C4-2B (cell line): ENCODE measurements at regions not wholly inside any gene's neighbourhood (a gene's known extent, or its start where the extent isn't known, plus 50 kb on each side); places are given as distances from the start of the nearest gene placed in this dataset.

Experiments
- CTCF ChIP-seq: fragments of 450-650 bp; conservative IDR thresholded peaks from 2 replicates; pipeline ENCODE4 v1.5.1; 2017; ENCODE audit warnings: mild to moderate bottlenecking
- ZFX ChIP-seq: fragments of 450-650 bp; IDR thresholded peaks from 2 replicates; pipeline ENCODE4 v1.6.1; 2017

GRCh38 chr2:2530334-2530733 lies 199.3 kb upstream of the MYT1L start:
- TF ChIP-seq CTCF (no peak), ZFX (no peak)
